H9 (cell line): ENCODE measurements at regions not wholly inside any gene's neighbourhood (a gene's known extent, or its start where the extent isn't known, plus 50 kb on each side); places are given as distances from the start of the nearest gene placed in this dataset.

Experiments used
- DNase-seq: peaks from one replicate; pipeline ENCODE4 v3.0.0-alpha.2; 2017
- H2AFZ ChIP-seq: one replicate; pipeline ENCODE4 v1.6.1; 2013; ENCODE audit warnings: mild to moderate bottlenecking, low read length, control low read depth, moderate library complexity
- H2AK5ac ChIP-seq: 2 replicates; pipeline ENCODE4 v1.6.1; 2013; ENCODE audit warnings: low read length, control low read depth, mixed read lengths; ENCODE audit not compliant: insufficient read length
- H2BK120ac ChIP-seq: one replicate; pipeline ENCODE4 v1.6.1; 2013; ENCODE audit warnings: low read depth, mild to moderate bottlenecking, low read length, control low read depth, inconsistent platforms; ENCODE audit not compliant: poor library complexity, severe bottlenecking
- H2BK12ac ChIP-seq: 2 replicates; pipeline ENCODE4 v1.6.1; 2013; ENCODE audit warnings: low read length, control low read depth, mixed read lengths, low read depth; ENCODE audit not compliant: insufficient read length
- H2BK15ac ChIP-seq: 2 replicates; pipeline ENCODE4 v1.6.1; 2013; ENCODE audit warnings: low read depth, low read length, control low read depth
- H2BK20ac ChIP-seq: one replicate; pipeline ENCODE4 v1.6.1; 2013; ENCODE audit warnings: low read depth, mild to moderate bottlenecking, low read length, control low read depth, inconsistent platforms; ENCODE audit not compliant: poor library complexity, severe bottlenecking
- H2BK5ac ChIP-seq: 2 replicates; pipeline ENCODE4 v1.6.1; 2013; ENCODE audit warnings: low read length, control low read depth, mixed read lengths; ENCODE audit not compliant: insufficient read length
- H3K14ac ChIP-seq: 2 replicates; pipeline ENCODE4 v1.6.1; 2013; ENCODE audit warnings: low read length, control low read depth; ENCODE audit not compliant: insufficient read depth
- H3K18ac ChIP-seq: 2 replicates; pipeline ENCODE4 v1.6.1; 2013; ENCODE audit warnings: low read depth, mild to moderate bottlenecking, mixed read lengths, low read length, control low read depth; ENCODE audit not compliant: insufficient read length
- H3K23ac ChIP-seq: 2 replicates; pipeline ENCODE4 v1.6.1; 2013; ENCODE audit warnings: low read length, control low read depth, mixed read lengths, low read depth; ENCODE audit not compliant: insufficient read length
- H3K23me2 ChIP-seq: 2 replicates; pipeline ENCODE4 v1.6.1; 2013; ENCODE audit warnings: low read depth, mild to moderate bottlenecking, mixed read lengths, low read length, control low read depth; ENCODE audit not compliant: insufficient read length, poor library complexity, severe bottlenecking
- H3K27ac ChIP-seq: 2 replicates; pipeline ENCODE4 v1.5.1; 2013; ENCODE audit warnings: low read length, control low read depth, mixed read lengths, low read depth; ENCODE audit not compliant: insufficient read length
- H3K27me3 ChIP-seq: 2 replicates; pipeline ENCODE4 v1.6.1; 2013; ENCODE audit warnings: low read length, control low read depth, inconsistent platforms; ENCODE audit not compliant: insufficient read depth
- H3K4ac ChIP-seq: 2 replicates; pipeline ENCODE4 v1.6.1; 2013; ENCODE audit warnings: low read depth, mild to moderate bottlenecking, control low read depth, inconsistent platforms, low read length, moderate library complexity
- H3K4me1 ChIP-seq: 2 replicates; pipeline ENCODE4 v1.6.1; 2013; ENCODE audit warnings: low read length, control low read depth, inconsistent platforms; ENCODE audit not compliant: insufficient read depth
- H3K4me2 ChIP-seq: 2 replicates; pipeline ENCODE4 v1.6.1; 2013; ENCODE audit warnings: low read length, control low read depth, mixed read lengths; ENCODE audit not compliant: insufficient read length, insufficient read depth
- H3K56ac ChIP-seq: 2 replicates; pipeline ENCODE4 v1.6.1; 2013; ENCODE audit warnings: low read depth, mild to moderate bottlenecking, mixed read lengths, low read length, control low read depth; ENCODE audit not compliant: insufficient read length
- H3K79me1 ChIP-seq: 2 replicates; pipeline ENCODE4 v1.6.1; 2013; ENCODE audit warnings: low read depth, mild to moderate bottlenecking, moderate library complexity, low read length, control low read depth, inconsistent platforms; ENCODE audit not compliant: insufficient read depth, poor library complexity, severe bottlenecking
- H3K79me2 ChIP-seq: 2 replicates; pipeline ENCODE4 v1.6.1; 2013; ENCODE audit warnings: low read length, control low read depth, inconsistent platforms; ENCODE audit not compliant: insufficient read depth
- H3K9ac ChIP-seq: 2 replicates; pipeline ENCODE4 v1.6.1; 2013; ENCODE audit warnings: low read length, control low read depth, mixed read lengths; ENCODE audit not compliant: insufficient read length; ENCODE audit errors: extremely low read depth
- H3K9me3 ChIP-seq: one replicate; pipeline ENCODE4 v1.6.1; 2013; ENCODE audit warnings: low read depth, low read length, inconsistent platforms; ENCODE audit not compliant: control insufficient read depth
- H3T11ph ChIP-seq: one replicate; pipeline ENCODE4 v1.6.1; 2013; ENCODE audit warnings: mild to moderate bottlenecking, low read length, control low read depth, inconsistent platforms
- H4K20me1 ChIP-seq: one replicate; pipeline ENCODE4 v1.6.1; 2013; ENCODE audit not compliant: control insufficient read depth, insufficient read length, insufficient read depth
- H4K5ac ChIP-seq: 2 replicates; pipeline ENCODE4 v1.6.1; 2013; ENCODE audit warnings: low read depth, mild to moderate bottlenecking, mixed read lengths, low read length, control low read depth; ENCODE audit not compliant: insufficient read length
- H4K8ac ChIP-seq: replicated peaks from 2 replicates; pipeline ENCODE4 v1.6.1; 2013; ENCODE audit warnings: low read length, control low read depth, mixed read lengths, low read depth; ENCODE audit not compliant: insufficient read length
- H4K91ac ChIP-seq: 2 replicates; pipeline ENCODE4 v1.6.1; 2013; ENCODE audit warnings: low read depth, mild to moderate bottlenecking, moderate library complexity, mixed read lengths, low read length, control low read depth; ENCODE audit not compliant: insufficient read length
- H3K27ac Mint-ChIP-seq, 3 experiments: 2 replicates in 2 of 3; 3 replicates in 1 of 3; pipeline ENCODE4 v1.8.0; 2020 to 2021; ENCODE audit warnings: mixed read lengths in 3 of 3, mild to moderate bottlenecking in 1 of 3, moderate library complexity in 1 of 3
- H3K27me3 Mint-ChIP-seq: 2 replicates; pipeline ENCODE4 v1.8.0; 2021; ENCODE audit warnings: low read depth, mild to moderate bottlenecking, moderate library complexity, mixed read lengths
- H3K36me3 Mint-ChIP-seq, 3 experiments: 2 replicates in 2 of 3; 3 replicates in 1 of 3; pipeline ENCODE4 v1.8.0; 2020 to 2021; ENCODE audit warnings: low read depth in 3 of 3, mixed read lengths in 3 of 3; ENCODE audit not compliant: insufficient read depth in 1 of 3
- H3K4me1 Mint-ChIP-seq, 2 experiments: 2 replicates each; pipeline ENCODE4 v1.8.0; 2020; ENCODE audit warnings: mixed read lengths in 2 of 2
- H3K4me3 Mint-ChIP-seq, 2 experiments: 2 replicates in 1 of 2; 3 replicates in 1 of 2; pipeline ENCODE4 v1.8.0; 2020 to 2021; ENCODE audit warnings: mild to moderate bottlenecking in 2 of 2, mixed read lengths in 2 of 2, moderate library complexity in 1 of 2
- H3K9me3 Mint-ChIP-seq, 2 experiments: 2 replicates in 1 of 2; 3 replicates in 1 of 2; pipeline ENCODE4 v1.8.0; 2020; ENCODE audit warnings: mild to moderate bottlenecking in 2 of 2, mixed read lengths in 2 of 2, moderate library complexity in 1 of 2
- WGBS: extraction: QIAGEN DNeasy Blood & Tissue Kit; methylation state at CpG from one replicate; pipeline ENCODE4 v1.1.7; 2013; ENCODE audit warnings: missing lambda C conversion rate, low lambda C conversion rate, mixed read lengths; ENCODE audit not compliant: insufficient read length; ENCODE audit errors: extremely low coverage; 5-methylcytosine and 5-hydroxymethylcytosine counted together
- TF ChIP-seq, protein P1 (sequence below): fragments of 200-600 bp; sonication (generic); conservative IDR thresholded peaks from 3 replicates; pipeline ENCODE4 v1.8.0; 2021; ENCODE audit warnings: antibody characterized with exemption, mild to moderate bottlenecking

DNA sequence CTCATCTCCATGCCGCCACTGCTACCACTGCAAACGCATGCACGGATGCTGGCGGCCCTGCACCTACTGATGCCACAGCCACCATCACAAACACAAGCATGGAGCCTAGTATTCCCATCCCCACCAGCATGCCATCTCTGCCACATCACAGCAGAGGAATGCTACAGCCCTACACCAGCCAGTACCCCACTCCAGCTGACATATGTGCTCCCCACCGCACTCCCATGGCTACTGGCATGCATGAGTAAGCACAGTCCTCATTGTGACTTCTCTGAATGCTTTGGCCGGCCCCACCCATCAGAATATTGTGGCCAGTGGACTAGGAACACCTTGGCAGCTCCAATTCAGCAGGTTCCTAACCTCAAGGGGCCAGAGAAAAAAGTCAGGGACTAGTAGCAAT is 705.5 kb downstream of the POM121L12 start:
- WGBS, result no CpG with 5 or more reads among the region's 6 CpGs

More for the DNA sequence above, 705.5 kb downstream of the POM121L12 start:
- Mint-ChIP-seq H3K9me3 (peaks cover 0 to 12% of the 10 kb centered on the region in 2 experiments; a peak in 4 of 5 replicates), H3K36me3 (peaks cover 0 to 8% (median 4%) of the 10 kb centered on the region in 3 experiments; a peak in 2 of 7 replicates), H3K4me3 (no peak overlapping the region), H3K27ac (no peak overlapping the region), H3K4me1 (peaks cover 2 to 5% of the 10 kb centered on the region in 2 experiments; a peak in 2 of 4 replicates), H3K27me3 (no peaks in the 10 kb centered on the region; the same call in 1 of the 2 replicates)
- no peaks in the 10 kb centered on the region for H3K79me2 ChIP-seq
- no peak overlapping the region for H2BK20ac ChIP-seq
- no peak overlapping the region for H2AK5ac ChIP-seq
- no peak overlapping the region for H2BK5ac ChIP-seq
- no peak overlapping the region for H2BK15ac ChIP-seq
- TF ChIP-seq, protein P1, sequence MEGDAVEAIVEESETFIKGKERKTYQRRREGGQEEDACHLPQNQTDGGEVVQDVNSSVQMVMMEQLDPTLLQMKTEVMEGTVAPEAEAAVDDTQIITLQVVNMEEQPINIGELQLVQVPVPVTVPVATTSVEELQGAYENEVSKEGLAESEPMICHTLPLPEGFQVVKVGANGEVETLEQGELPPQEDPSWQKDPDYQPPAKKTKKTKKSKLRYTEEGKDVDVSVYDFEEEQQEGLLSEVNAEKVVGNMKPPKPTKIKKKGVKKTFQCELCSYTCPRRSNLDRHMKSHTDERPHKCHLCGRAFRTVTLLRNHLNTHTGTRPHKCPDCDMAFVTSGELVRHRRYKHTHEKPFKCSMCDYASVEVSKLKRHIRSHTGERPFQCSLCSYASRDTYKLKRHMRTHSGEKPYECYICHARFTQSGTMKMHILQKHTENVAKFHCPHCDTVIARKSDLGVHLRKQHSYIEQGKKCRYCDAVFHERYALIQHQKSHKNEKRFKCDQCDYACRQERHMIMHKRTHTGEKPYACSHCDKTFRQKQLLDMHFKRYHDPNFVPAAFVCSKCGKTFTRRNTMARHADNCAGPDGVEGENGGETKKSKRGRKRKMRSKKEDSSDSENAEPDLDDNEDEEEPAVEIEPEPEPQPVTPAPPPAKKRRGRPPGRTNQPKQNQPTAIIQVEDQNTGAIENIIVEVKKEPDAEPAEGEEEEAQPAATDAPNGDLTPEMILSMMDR, result no peak
- H4K5ac ChIP-seq, result no peak overlapping the region
- H3K4me1 ChIP-seq, result no peaks in the 10 kb centered on the region; the same call in 1 of the 2 replicates
- no peak overlapping the region for H3K56ac ChIP-seq
- no peak overlapping the region for H3K14ac ChIP-seq
- DNase-seq, result no peak
- H3K9ac ChIP-seq, result no peak overlapping the region
- no peak overlapping the region for H3K18ac ChIP-seq
- no peaks in the 10 kb centered on the region for H3K27me3 ChIP-seq
- H3K23me2 ChIP-seq, result no peaks in the 10 kb centered on the region
- no peaks in the 10 kb centered on the region for H3K9me3 ChIP-seq
- no peak overlapping the region for H2AFZ ChIP-seq
- no peak overlapping the region for H3K23ac ChIP-seq
- no peak overlapping the region for H3T11ph ChIP-seq
- no peak overlapping the region for H4K91ac ChIP-seq
- no peaks in the 10 kb centered on the region for H3K79me1 ChIP-seq
- H4K8ac ChIP-seq, result no peak overlapping the region
- H2BK12ac ChIP-seq, result no peak overlapping the region
- H2BK120ac ChIP-seq, result no peak overlapping the region
- no peak overlapping the region for H3K4ac ChIP-seq
- no peak overlapping the region for H3K4me2 ChIP-seq
- no peaks in the 10 kb centered on the region for H4K20me1 ChIP-seq
- H3K27ac ChIP-seq, result no peak overlapping the region
